ENCODE measurements at regions not wholly inside any gene's neighbourhood (a gene's known extent, or its start where the extent isn't known, plus 50 kb on each side); places are given as distances from the start of the nearest gene placed in this dataset.
"Not testable (repeated sequence)": the region's sequence is repeated elsewhere in the genome, so short reads cannot be mapped to it uniquely, and the experiment has no call there.

- H3K4me3 ChIP-seq (replicated peaks; ENCODE audit: insufficient read depth, low read length), result no peak overlapping the region
- TF ChIP-seq CTCF (IDR thresholded peaks at IDR 0.05; ENCODE audit: insufficient read depth, low read length), result no peak
- TF ChIP-seq SPI1 (IDR thresholded peaks at IDR 0.05; ENCODE audit: borderline replicate concordance, low read depth), result no peak
- TF ChIP-seq GABPA (IDR thresholded peaks at IDR 0.05; ENCODE audit: low read depth), result no peak
- TF ChIP-seq, protein P1, sequence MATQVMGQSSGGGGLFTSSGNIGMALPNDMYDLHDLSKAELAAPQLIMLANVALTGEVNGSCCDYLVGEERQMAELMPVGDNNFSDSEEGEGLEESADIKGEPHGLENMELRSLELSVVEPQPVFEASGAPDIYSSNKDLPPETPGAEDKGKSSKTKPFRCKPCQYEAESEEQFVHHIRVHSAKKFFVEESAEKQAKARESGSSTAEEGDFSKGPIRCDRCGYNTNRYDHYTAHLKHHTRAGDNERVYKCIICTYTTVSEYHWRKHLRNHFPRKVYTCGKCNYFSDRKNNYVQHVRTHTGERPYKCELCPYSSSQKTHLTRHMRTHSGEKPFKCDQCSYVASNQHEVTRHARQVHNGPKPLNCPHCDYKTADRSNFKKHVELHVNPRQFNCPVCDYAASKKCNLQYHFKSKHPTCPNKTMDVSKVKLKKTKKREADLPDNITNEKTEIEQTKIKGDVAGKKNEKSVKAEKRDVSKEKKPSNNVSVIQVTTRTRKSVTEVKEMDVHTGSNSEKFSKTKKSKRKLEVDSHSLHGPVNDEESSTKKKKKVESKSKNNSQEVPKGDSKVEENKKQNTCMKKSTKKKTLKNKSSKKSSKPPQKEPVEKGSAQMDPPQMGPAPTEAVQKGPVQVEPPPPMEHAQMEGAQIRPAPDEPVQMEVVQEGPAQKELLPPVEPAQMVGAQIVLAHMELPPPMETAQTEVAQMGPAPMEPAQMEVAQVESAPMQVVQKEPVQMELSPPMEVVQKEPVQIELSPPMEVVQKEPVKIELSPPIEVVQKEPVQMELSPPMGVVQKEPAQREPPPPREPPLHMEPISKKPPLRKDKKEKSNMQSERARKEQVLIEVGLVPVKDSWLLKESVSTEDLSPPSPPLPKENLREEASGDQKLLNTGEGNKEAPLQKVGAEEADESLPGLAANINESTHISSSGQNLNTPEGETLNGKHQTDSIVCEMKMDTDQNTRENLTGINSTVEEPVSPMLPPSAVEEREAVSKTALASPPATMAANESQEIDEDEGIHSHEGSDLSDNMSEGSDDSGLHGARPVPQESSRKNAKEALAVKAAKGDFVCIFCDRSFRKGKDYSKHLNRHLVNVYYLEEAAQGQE (IDR thresholded peaks at IDR 0.05; ENCODE audit: insufficient replicate concordance, low read depth), result no peak
- TF ChIP-seq POLR2AphosphoS5 (IDR thresholded peaks at IDR 0.05; ENCODE audit: low read depth), result no peak
- H3K27ac ChIP-seq (replicated peaks), result no peak overlapping the region
- H3K27me3 ChIP-seq (ENCODE audit: insufficient read depth, poor library complexity, severe bottlenecking), result no peaks in the 10 kb centered on the region
- no peak for DNase-seq (ENCODE audit: low read depth in 1 of 2, low spot score in 1 of 2)
These were observed 516.7 kb downstream of the NTRK3 start for GRCh38 chr15:87739866-87740265.

GRCh38 chr15:87739081-87739480 is 517.5 kb downstream of the NTRK3 start:
- Histone ChIP-seq H3K4me3 (replicated peaks; ENCODE audit: insufficient read depth, low read length) (no peak overlapping the region), H3K27ac (replicated peaks) (no peak overlapping the region), H3K27me3 (ENCODE audit: insufficient read depth, poor library complexity, severe bottlenecking) (no peaks in the 10 kb centered on the region)
- no peak for DNase-seq (ENCODE audit: low read depth in 1 of 2, low spot score in 1 of 2)
- TF ChIP-seq SPI1 (IDR thresholded peaks at IDR 0.05; ENCODE audit: borderline replicate concordance, low read depth) (no peak), POLR2AphosphoS5 (IDR thresholded peaks at IDR 0.05; ENCODE audit: low read depth) (no peak), GABPA (IDR thresholded peaks at IDR 0.05; ENCODE audit: low read depth) (no peak), CTCF (IDR thresholded peaks at IDR 0.05; ENCODE audit: insufficient read depth, low read length) (no peak)
- TF ChIP-seq, protein P1 (IDR thresholded peaks at IDR 0.05; ENCODE audit: insufficient replicate concordance, low read depth), result no peak

- not testable (repeated sequence) for H3K4me3 ChIP-seq (replicated peaks; ENCODE audit: insufficient read depth, low read length); DNase-seq (ENCODE audit: low read depth in 1 of 2, low spot score in 1 of 2); H3K27me3 ChIP-seq (ENCODE audit: insufficient read depth, poor library complexity, severe bottlenecking); H3K27ac ChIP-seq (replicated peaks)
These were observed 519.1 kb downstream of the NTRK3 start for GRCh38 chr15:87737460-87737859.

- Histone ChIP-seq H3K27ac (replicated peaks) (no peak overlapping the region), H3K27me3 (ENCODE audit: insufficient read depth, poor library complexity, severe bottlenecking) (no peaks in the 10 kb centered on the region), H3K4me3 (replicated peaks; ENCODE audit: insufficient read depth, low read length) (no peak overlapping the region)
- no peak for DNase-seq (ENCODE audit: low read depth in 1 of 2, low spot score in 1 of 2)
- TF ChIP-seq, protein P1 (IDR thresholded peaks at IDR 0.05; ENCODE audit: insufficient replicate concordance, low read depth), result no peak
- TF ChIP-seq SPI1 (IDR thresholded peaks at IDR 0.05; ENCODE audit: borderline replicate concordance, low read depth) (no peak), CTCF (IDR thresholded peaks at IDR 0.05; ENCODE audit: insufficient read depth, low read length) (no peak), POLR2AphosphoS5 (IDR thresholded peaks at IDR 0.05; ENCODE audit: low read depth) (no peak), GABPA (IDR thresholded peaks at IDR 0.05; ENCODE audit: low read depth) (no peak)
These were observed 519.6 kb downstream of the NTRK3 start for GRCh38 chr15:87736891-87737389.

Data from HL-60 (cell line).